ENCODE measurements at regions not wholly inside any gene's neighbourhood (a gene's known extent, or its start where the extent isn't known, plus 50 kb on each side); places are given as distances from the start of the nearest gene placed in this dataset.

DNA sequence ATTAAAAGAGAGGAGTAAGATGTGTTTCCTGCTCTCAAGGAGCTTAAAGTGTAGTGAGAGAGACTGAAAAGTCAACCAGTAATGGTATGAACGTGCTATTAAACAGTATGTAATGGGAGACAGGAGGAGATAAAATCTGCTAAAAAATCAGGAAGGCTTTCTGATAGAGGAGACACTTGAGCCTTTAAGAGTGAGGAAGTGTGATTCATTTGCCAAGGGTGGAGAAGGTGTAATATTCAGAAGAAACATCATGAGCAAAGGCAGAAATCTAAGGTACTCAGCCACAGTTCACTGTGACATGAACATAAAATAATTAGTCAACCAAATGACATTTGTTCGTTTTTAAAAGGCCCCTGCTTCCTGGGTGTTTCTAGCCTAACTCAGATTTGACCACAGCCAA lies 137.8 kb upstream of the SKOR2 start:
- TF ChIP-seq CTCF (IDR thresholded peaks at IDR 0.05; ENCODE audit: low read depth, low read length), result no peak
- no peak for TF ChIP-seq POLR2A (IDR thresholded peaks at IDR 0.05; ENCODE audit: extremely low read depth, insufficient read length)
